Smooth muscle cell of the brain vasculature (primary cell): ENCODE measurements at regions not wholly inside any gene's neighbourhood (a gene's known extent, or its start where the extent isn't known, plus 50 kb on each side); places are given as distances from the start of the nearest gene placed in this dataset.

Source experiments
- DNase-seq: peaks from one replicate; pipeline ENCODE4 v3.0.0-alpha.2; 2012; ENCODE audit warnings: low read depth, low spot score

DNA sequence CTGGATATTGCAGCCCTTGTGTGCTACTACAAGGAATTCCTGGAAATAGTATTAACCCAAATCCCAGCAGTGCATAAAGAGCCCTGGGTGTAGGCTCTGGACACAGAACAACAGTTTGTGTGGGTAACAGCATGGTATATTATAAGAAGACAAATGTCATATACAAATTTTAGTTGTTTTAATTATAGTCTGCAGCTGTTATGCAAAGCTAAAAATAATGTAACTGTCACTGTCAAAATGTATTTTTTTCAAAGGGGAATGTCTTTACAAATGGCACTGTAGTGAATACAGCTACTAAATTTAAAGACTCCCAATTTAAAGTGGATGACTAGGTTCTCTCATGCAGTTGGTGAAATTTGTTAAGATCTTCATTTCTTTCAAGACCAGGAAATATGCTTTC lies 339.0 kb downstream of the GPR37 start:
- no peak for DNase-seq

DNA sequence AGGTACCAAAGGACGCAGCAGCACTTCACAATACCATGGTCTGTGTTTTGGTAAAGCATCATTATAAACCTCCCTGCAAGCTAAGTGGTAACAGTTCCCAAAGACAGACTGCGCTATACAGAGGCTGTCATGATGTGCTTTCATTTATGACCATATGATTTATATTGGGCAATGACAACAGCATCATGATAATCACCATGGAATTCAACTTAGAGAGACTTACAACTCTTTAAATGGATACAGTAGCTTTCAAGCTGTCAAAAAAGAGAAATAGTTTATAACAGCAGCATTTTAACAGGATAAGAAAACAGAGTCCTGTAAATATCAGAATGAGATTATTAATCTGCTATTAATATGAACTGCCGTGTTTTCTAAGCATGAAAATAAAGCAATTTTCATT lies 341.7 kb downstream of the GPR37 start:
- DNase-seq: no peak

DNA sequence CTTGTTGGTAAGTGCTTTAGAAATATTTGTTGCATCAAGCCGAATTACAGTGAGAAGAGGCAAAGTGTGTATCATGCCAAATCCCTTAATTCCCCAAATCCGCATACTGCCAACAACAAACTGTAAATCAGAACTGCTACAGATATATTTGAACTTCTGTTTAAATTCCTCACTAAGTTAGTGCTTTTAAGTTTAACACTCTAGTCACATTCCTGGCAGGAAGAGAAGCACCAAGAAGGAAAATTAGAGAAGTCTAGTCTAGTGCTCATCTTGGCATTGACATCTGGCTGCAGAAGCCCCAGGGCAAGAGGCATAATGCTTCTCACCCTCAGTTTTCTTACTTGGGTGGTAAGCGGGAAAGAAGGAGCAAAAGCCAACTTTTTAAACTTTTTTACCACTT lies 343.5 kb downstream of the GPR37 start:
- no peak for DNase-seq

DNA sequence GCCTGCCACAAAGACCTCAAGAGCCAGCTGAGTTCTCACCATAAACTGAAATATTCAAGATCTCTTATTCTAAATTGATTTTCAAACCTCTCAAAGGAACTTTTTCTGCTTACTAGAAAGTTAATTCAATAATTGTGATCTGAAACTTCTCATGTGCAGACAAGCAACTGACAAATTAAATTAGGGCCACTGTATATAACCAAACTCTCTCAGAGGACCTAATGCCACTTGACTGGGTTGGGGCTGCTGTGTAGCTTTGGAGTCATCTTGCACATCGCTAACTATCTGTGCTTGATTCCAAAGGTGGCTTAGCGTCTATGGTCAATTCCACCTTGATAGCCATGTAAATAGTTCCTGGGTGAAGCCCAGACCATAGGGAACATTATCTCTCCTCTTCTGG lies 345.2 kb downstream of the GPR37 start:
- DNase-seq: no peak

DNA sequence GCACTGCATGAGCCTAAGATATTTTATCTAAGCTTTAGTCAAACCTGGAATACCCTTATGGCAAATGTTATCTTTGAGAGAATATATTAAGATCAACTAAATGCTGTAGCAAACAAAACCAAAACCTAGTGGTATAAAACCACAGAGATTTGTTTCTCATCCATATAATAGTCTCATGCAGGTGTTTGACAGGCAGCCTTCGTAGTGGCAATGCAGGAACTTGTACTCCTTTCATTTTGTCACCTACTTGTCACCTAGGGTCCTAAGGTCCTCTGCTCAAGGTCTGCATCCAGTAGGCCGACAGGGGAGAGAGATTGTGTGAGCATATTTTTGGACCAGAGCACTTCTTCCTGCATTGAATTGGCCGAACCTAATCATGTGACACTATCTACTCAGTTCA lies 352.6 kb downstream of the GPR37 start:
- no peak for DNase-seq

DNA sequence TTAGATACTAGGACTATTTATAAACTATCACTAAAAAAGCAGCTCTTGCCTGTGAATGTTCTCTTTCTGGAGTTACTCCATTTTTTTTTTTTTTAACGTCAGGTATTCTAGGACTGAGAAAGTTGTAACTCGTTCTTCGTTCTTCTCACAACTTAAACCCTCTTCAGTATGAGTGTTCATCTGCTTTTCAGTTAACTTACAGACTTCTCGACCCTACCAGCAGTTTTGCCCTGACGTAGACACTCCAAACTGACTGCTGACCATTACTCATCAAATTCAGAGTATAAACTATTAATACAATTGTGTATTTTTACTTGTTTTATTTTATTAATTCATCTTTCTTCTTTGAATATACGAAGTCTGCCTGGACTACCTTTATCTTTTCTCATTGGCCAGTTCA lies 353.1 kb downstream of the GPR37 start:
- no peak for DNase-seq

DNA sequence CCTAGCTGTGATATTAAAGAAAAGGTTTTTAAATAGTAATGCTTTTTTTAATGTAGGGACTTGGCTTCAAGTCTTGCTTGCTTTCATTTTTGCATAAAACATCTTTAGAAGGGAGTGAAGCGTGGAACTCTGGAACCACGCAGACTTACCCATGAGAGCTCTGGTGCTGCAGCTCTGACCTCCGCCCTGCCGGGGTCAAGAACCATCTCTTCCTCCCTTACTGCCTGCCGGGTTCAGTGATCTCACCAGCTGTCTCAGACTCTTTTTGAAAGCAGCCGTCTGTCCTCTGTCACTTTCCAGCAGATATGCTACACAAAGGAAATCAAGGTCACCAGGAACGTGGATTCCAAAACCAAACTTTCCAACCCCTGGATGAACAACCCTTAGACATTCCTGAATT lies 353.8 kb downstream of the GPR37 start:
- no peak for DNase-seq

DNA sequence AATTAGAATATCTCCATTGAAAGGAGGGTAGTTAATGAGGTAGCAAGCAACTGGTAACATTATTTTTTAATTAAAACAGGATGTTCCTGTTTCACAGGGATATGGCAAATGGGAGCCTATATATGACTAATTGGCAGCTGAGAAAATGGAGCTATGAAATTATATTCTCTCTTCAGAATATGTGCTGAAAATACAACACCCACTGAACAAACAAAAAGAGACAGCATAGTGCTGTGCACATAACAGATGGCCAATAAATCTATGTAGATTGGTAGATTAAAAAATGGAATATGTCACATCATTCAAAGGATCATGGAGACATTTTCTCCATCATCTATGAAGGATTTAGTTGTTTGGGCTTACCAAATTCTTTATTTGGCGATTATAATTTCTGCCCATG lies 362.0 kb downstream of the GPR37 start:
- DNase-seq: no peak

DNA sequence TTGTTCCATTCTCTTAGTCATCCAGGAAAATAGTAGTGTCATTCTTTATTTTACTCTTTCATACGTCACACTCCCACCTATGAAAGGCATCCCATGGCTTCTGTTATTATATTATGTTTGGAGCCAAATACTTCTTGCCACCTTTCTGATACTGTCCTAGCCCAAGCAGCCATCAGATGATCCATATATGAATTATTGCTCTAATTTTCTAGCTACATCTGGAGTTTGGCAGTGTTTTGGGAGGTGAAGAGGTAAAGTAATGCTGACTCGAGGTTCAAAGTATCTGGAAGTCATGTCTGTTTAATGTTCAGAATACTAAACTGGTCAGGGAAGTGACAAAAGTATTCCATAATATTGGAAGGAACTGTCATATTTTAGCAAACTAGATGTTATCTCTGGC lies 362.5 kb downstream of the GPR37 start:
- no peak for DNase-seq

DNA sequence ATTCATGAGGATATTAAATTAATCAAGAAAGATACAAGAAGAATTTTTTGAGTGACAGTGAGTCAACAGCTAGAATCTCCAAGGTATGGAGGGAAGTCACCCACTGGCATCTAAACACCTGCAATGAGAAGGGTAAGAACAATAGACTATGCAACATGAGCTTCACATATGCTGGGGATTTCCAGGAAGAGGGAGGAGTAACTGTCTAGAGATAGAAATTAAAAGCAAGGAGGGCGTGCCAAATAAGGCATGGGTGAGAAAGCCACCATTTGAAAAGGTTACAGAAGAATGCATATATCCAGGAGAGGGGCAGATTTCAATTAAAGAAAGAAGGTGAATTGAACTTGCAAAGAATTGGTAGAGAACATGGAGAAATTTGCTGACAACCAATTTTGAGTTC lies 365.7 kb downstream of the GPR37 start:
- DNase-seq: no peak

DNA sequence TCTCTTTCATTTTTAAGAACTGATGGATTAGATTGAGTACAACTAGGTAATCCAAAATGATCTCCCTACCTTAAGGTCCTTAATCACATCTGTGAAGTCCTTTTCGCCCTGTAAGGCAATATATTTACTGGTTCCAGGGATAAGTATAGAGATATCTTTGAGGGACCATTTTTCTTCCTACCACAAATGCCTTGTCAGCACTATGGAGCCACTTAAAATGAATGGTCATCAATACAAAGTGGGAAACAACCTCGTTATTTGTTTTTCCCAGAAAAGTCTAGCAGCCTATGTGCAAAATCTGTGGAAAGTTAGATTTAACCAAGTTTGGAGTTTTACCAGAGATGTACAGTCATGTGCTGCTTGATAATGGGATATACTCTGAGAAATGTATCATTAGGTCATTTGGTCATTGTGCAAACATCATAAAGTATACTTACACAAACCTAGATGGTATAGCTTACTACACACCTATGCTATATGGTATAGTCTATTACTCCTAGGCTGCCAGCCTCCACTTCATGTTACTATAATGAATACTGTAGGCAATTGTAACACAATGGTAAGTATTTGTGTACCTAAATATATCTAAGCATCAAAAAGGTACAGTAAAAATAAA lies 366.2 kb upstream of the TMEM229A start:
- DNase-seq: no peak

DNA sequence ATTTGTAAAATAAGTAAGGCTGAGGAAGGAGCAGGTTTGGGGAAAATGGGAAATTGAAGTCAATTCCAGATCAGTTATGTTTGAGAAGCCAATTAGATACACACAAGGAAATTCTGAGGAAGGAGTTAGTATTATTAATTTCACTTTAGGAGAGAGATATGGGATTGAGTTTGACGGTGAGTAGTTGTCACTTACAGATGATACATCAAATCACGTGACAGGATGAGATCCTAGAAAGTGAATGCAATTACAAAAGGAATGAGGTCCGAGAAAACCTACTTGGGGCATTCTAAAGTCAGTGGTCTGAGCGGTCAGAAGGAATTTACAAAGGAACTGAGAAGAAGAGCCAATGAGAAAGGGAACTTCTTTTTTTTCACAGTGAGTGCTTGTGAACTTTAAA lies 364.3 kb upstream of the TMEM229A start:
- no peak for DNase-seq

DNA sequence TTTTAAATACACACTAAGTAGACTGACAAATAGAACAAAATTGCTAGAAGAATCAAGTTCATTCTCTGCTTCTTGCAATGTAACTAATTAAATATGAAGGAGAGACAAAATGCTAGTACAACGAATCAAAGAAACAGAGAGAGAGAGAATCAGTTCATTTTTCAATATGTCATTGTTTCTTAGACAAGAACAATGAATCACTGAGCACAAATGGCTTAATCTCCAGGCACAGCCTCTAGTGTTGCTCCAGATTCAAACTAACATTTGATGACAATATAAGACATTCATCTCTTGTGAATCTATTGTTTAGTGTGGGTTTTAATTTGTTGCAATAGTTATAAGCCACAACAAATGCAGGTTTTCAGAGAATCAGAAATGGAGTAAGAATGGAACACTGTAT lies 357.4 kb upstream of the TMEM229A start:
- no peak for DNase-seq

DNA sequence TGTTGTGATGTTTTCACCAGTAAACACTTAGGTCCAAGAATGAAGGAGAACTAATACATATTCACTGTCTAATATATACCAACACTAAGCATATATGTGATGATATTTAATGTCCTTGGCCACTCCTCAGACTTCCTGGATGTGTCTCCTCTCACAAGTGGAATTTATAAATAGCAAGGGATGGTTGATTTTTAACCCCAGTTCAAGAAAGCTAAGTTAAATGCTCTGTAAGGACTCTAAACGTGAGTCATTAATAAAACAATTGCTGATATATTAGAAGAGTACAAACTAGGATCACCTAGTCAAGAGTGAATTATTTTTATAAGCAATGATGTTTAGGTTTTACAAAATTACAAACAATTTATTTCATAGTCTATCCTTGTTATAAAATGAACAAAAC lies 355.9 kb upstream of the TMEM229A start:
- no peak for DNase-seq

DNA sequence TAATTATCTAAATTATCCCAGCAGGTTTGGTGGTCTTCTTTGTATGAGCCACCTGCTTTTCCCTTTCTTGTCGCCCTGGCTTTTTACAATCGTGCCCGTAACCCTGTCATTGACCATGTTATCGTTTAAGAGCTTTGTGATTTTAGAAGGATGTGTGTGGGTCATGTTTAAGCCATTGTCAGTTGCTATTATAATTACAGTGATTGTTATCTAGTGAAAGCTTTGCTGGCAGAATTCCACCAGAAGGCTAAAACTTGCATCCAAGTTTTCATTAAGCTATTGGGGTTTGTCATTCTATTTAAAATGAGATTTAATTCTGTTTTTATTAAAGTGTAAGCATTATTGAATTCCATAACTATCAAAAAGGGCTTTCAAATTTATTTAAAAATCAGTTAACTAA lies 354.2 kb upstream of the TMEM229A start:
- no peak for DNase-seq

DNA sequence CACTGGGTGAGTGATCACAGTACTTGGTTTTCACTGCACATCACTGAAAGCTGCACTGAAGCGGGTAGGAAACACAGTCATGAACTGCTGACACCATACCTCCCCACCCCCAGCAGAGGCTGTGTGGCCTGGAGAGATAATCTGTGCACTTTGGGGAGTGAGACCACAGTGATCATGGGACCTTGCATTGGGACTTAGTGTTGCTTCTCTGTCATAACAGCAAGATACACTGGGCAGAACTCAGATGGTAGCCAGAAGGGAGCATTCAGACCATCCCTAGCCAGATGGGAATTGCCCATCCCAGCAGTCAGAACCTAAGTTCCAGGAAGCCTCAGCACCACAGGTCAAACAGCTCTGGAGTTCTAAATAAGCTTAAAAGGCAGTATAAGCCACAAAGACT lies 346.4 kb upstream of the TMEM229A start:
- DNase-seq: no peak

DNA sequence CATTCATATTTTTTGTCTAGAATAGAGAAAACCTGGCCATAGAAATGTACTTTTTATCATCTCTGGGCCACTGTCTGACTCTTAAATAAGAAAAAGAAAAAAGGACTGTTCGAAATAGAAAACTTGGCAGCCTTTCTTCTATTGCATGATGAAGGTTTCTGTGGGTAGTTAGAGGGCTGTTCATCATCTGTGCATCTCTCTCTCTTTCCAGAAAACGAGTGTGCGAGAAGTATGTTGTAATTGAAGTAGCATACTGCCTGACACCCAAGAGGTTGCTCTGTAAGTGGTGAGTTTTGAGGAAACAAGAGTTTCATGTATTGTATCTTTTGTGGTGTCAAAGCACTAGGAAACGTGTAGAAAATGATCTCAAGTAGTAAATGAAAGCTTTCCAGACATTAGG lies 343.2 kb upstream of the TMEM229A start:
- DNase-seq: no peak

DNA sequence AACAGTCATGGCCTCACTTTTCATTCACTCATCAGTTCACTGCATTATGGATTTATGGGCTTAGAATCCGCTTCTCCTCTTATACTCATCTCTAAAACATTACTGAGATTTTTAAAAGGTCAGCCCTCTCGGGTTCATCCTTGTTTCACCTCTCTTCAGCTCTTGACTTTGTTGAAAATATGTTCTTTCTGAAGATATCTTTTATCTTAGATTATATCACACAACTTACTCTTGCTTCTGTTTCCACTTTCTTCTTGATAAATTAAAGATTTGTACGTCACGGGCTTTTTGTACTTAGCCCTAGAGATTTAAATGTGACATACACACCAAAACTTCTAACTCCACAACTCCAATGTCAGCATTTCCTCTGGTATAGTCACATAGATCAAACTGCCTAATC lies 342.5 kb upstream of the TMEM229A start:
- DNase-seq: no peak

DNA sequence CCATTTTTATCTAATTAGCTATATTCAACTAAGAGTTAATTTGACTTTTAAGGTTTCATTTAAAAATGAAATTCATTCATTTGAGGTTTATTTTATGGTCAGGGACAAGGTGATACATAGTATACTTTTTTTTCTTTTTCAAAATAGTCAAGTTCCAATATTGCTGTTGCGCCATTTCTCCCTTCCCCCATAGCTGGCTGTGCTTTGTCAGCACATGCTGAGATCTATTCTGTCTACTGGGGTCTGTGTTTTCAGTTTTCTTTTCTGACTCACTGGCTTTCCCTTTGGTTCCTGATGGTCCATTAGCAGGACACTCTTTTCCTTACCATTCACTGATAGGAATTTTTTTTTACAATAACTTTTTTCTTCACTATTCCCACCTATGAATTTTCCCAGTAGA lies 336.4 kb upstream of the TMEM229A start:
- no peak for DNase-seq

DNA sequence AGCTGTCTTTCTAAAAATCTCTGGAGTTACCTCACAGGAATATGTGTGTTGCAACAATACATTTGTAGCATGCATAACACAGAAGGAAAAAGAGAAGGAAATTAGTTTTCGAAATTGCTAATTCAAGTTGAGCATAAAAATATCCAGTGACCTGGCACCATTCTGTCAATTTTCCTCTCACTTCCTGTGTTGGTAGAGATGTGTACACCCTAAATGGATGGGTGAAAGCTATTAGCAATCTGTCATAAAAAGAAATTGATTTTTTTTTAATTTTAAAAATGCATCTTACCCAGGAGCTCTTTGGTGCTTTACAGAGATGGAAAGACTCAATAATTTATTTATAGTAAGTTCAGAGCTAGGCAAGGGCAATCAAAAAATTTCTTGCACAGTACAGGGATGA lies 333.3 kb upstream of the TMEM229A start:
- DNase-seq: no peak

DNA sequence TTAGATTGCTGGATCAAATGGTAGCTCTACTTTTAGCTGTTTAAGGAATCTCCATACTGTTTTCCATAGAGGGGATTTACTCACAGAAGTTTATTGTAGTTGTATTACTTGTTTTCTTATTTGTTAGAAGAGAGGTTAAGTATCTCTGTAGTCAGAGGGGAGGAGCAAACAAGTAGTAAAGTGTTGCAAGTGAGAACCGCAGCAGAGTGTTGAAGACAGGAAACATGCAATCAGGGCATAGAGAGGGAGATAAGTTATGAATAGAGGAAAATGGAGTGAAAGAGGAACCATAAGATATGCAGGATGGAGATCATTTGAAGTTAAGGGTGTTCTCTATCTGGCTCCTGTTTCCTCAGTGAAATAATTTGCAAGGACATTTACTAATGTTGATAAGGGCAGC lies 331.4 kb upstream of the TMEM229A start:
- no peak for DNase-seq

DNA sequence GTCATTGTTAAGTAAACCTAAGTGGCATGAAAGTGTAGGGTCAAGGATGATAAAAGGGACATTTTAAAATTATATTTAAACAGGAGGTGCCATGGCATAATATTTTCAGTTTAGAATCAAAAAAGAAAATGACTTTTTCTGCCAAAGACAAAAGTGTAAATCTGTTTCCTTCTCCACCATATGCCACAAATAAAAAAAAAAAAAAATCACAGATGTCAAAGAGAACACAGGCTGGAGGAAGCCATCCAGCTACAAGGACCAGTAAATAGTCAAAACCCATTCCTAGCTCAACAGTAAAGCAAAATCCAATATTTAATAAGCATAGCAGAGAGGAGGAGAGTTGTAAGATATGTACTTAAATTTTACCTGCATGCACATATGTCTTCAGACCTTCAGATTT lies 321.3 kb upstream of the TMEM229A start:
- DNase-seq: no peak

DNA sequence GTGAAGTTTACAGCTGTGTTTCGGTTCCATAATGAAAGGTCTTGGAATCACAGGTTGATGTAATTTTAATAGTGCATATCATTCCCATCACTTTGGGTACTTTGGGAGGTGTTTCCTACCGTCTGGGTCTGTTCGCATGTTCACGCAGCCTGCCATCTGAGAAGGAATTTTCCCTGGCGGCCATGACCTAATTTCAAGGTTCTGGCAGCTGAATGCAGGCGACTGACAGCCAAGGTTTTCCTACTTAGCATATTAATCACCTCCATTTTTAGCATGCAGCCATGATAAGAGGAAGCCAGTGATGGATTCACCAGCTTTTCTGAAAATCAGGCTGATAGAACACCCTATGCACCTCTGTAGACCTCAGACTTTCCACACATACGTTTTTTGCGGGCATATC lies 319.1 kb upstream of the TMEM229A start:
- no peak for DNase-seq

DNA sequence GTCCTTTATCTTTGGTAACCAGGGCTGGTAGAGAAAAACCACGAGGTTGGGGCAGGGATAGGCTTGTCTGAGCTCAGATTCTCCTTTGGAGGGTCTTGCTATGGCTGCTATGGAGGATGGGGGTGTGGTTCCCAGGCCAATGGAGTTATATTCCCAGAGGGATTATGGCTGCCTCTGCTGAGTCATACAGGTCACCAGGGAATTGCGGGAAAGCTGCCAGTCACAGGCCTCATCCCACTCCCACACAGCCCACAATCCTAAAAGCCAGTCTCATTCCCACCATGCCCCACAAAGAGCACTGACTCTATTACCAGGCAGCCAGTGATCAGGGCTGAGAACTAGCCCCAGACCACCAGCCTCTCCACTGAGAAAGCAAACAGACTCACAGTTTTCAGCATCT lies 316.6 kb upstream of the TMEM229A start:
- DNase-seq: no peak

DNA sequence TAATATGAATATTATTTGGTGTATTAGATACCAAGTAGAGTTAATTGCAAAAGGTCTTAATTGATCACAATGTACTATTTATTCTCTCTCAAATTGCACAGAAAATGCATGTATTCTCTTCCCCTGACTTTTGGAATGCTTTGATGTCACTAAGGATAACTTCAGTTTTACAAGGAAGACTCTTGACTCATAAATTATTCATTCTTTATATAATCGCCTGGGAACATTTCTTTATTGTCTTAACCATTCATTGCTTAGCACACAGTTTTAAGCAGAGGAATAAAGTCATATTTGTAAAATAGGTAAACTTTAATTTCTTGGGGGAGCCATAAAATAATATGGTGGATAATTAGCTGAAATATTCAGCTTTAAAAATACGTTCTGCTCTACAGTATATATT lies 306.0 kb upstream of the TMEM229A start:
- no peak for DNase-seq
